ENCODE measurements at regions not wholly inside any gene's neighbourhood (a gene's known extent, or its start where the extent isn't known, plus 50 kb on each side); places are given as distances from the start of the nearest gene placed in this dataset.

DNA sequence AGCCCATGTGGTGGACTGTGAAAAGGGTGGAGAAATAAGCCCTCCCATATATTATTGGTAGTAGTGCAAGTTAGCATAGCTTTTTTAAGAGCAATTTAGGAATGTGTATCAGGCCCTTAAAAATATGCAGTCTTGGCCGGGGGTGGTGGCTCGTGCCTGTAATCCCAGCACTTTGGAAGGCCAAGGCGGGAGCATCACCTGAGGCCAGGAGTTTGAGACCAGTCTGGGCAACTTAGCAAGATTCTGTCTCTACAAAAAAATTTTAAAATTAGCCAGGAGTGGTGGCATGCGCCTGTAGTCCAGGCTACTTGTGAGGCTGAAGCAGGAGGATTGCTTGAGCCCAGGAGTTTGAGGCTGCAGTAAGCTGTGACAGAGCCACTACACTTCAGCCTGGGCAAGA is 64.2 kb upstream of the BCAT1 start:
- CTCF ChIA-PET (ENCODE audit: low intra/inter-chr PET ratio, low total read pairs), result no interaction called here
- H3K27ac ChIP-seq (ENCODE audit: extremely low read length, insufficient read depth, low read length), result no peak overlapping the region
- DNase-seq (ENCODE audit: low spot score) (no peak), FAIRE-seq (no peak), ATAC-seq (no peak)
- no peaks in the 10 kb centered on the region for H3K27me3 ChIP-seq (ENCODE audit: control insufficient read depth in 1 of 2, insufficient read depth in 2 of 2, low read length in 2 of 2)
- no peaks in the 10 kb centered on the region for H3K9me3 ChIP-seq (ENCODE audit: low read length)
- H2AFZ ChIP-seq (ENCODE audit: low read length), result no peak overlapping the region
- TF ChIP-seq, protein P1, sequence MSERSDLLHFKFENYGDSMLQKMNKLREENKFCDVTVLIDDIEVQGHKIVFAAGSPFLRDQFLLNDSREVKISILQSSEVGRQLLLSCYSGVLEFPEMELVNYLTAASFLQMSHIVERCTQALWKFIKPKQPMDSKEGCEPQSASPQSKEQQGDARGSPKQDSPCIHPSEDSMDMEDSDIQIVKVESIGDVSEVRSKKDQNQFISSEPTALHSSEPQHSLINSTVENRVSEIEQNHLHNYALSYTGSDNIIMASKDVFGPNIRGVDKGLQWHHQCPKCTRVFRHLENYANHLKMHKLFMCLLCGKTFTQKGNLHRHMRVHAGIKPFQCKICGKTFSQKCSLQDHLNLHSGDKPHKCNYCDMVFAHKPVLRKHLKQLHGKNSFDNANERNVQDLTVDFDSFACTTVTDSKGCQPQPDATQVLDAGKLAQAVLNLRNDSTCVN (CRISPR knock-in tag; IDR thresholded peaks at IDR 0.05; ENCODE audit: borderline replicate concordance), result no peak
- TF ChIP-seq SMAD9 (CRISPR knock-in tag; IDR thresholded peaks at IDR 0.05) (no peak), SIN3B (IDR thresholded peaks at IDR 0.05; ENCODE audit: low read length) (no peak), STAT5B (CRISPR knock-in tag; IDR thresholded peaks at IDR 0.05) (no peak), NCOA2 (CRISPR knock-in tag; IDR thresholded peaks at IDR 0.05) (no peak)
- no peak overlapping the region for H3K4me2 ChIP-seq (ENCODE audit: low read depth, low read length)
- in situ Hi-C loops (cut with HindIII; ENCODE audit: extremely low pct_ligation_motif_present, low pct_unique_long_range_greater_than_20kb), result no loop called here
- WGBS (ENCODE audit: low lambda C conversion rate), result 27% methylated on average over 4 of the region's 4 CpGs
- H3K4me3 ChIP-seq (replicated peaks in 1 of 3; ENCODE audit: insufficient read depth in 1 of 3, low read depth in 2 of 3, low read length in 3 of 3), result no peak overlapping the region
- H3K79me2 ChIP-seq (ENCODE audit: insufficient read depth, low read length), result no peaks in the 10 kb centered on the region
- H4K20me1 ChIP-seq (ENCODE audit: insufficient read depth, low read length), result no peaks in the 10 kb centered on the region
- H3K4me1 ChIP-seq (ENCODE audit: insufficient read depth, low read length), result no peaks in the 10 kb centered on the region
- H3K36me3 ChIP-seq (replicated peaks in 1 of 2; ENCODE audit: control insufficient read depth in 1 of 2, insufficient read depth in 2 of 2, low read length in 2 of 2), result no peaks in the 10 kb centered on the region
- POLR2A ChIA-PET, result no interaction called here
- intact Hi-C loops (cut with micrococcal nuclease; ENCODE audit: unreplicated experiment), result no loop called here
- no TSS peak for BruUV-seq (replicated peaks)
- H3K9ac ChIP-seq (ENCODE audit: insufficient read depth, low read depth, low read length), result no peak overlapping the region

DNA sequence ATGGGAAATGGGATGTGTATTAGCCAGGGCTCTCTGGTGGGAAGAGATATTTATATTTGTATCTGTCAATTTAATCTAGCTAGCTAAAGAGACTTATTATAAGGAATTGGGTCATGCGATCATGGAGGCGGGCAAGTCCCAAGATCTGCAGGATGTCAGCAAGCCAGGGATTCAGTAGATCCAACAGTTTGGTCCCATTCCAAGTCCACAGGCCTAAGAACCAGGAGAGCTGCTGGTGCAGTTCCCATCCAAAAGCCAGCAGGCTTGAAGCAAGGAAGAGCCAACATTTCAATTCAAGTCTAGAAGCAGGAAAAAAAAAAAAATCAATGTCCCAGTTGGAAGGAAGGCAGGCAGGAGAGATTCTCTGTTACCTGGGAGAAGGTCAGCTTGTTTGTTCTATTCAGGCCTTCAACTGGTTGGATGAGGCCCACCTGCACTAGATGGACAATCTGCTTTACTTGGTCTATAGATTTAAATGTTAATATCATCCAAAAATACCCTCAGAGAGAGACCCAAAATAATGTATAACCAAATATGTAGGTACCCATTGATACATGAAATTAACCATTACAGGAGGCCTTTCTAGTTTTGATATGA is 60.7 kb upstream of the BCAT1 start:
- in situ Hi-C loops (cut with HindIII; ENCODE audit: extremely low pct_ligation_motif_present, low pct_unique_long_range_greater_than_20kb), result no loop called here
- CTCF ChIA-PET (ENCODE audit: low intra/inter-chr PET ratio, low total read pairs), result no interaction called here
- no peak for TF ChIP-seq ZNF570 (CRISPR knock-in tag; IDR thresholded peaks at IDR 0.05; ENCODE audit: borderline replicate concordance)
- no peak for TF ChIP-seq MEF2D (CRISPR knock-in tag; IDR thresholded peaks at IDR 0.05)
- TF ChIP-seq, protein P2, sequence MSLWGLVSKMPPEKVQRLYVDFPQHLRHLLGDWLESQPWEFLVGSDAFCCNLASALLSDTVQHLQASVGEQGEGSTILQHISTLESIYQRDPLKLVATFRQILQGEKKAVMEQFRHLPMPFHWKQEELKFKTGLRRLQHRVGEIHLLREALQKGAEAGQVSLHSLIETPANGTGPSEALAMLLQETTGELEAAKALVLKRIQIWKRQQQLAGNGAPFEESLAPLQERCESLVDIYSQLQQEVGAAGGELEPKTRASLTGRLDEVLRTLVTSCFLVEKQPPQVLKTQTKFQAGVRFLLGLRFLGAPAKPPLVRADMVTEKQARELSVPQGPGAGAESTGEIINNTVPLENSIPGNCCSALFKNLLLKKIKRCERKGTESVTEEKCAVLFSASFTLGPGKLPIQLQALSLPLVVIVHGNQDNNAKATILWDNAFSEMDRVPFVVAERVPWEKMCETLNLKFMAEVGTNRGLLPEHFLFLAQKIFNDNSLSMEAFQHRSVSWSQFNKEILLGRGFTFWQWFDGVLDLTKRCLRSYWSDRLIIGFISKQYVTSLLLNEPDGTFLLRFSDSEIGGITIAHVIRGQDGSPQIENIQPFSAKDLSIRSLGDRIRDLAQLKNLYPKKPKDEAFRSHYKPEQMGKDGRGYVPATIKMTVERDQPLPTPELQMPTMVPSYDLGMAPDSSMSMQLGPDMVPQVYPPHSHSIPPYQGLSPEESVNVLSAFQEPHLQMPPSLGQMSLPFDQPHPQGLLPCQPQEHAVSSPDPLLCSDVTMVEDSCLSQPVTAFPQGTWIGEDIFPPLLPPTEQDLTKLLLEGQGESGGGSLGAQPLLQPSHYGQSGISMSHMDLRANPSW (CRISPR knock-in tag; IDR thresholded peaks at IDR 0.05; ENCODE audit: borderline replicate concordance), result no peak
- no peak for TF ChIP-seq HNF1B (CRISPR knock-in tag; IDR thresholded peaks at IDR 0.05)
- TF ChIP-seq RBAK (CRISPR knock-in tag; IDR thresholded peaks at IDR 0.05), result no peak
- no peak for TF ChIP-seq MAZ (IDR thresholded peaks at IDR 0.05; ENCODE audit: borderline replicate concordance, low read depth, low read length)
- TF ChIP-seq MAZ (CRISPR knock-in tag; IDR thresholded peaks at IDR 0.05; ENCODE audit: low read depth), result no peak
- no peak for TF ChIP-seq NFIC (IDR thresholded peaks at IDR 0.05; ENCODE audit: low read length)
- TF ChIP-seq SIX4 (CRISPR knock-in tag; IDR thresholded peaks at IDR 0.05), result no peak
- no peak for TF ChIP-seq MTF1 (CRISPR knock-in tag; IDR thresholded peaks at IDR 0.05)

More for the DNA sequence above, 60.7 kb upstream of the BCAT1 start:
- intact Hi-C loops (cut with micrococcal nuclease; ENCODE audit: unreplicated experiment), result no loop called here
- H3K27ac ChIP-seq (ENCODE audit: extremely low read length, insufficient read depth, low read length), result no peak overlapping the region
- no peaks in the 10 kb centered on the region for H3K27me3 ChIP-seq (ENCODE audit: control insufficient read depth in 1 of 2, insufficient read depth in 2 of 2, low read length in 2 of 2)
- no peak overlapping the region for H3K4me2 ChIP-seq (ENCODE audit: low read depth, low read length)
- no peaks in the 10 kb centered on the region for H3K36me3 ChIP-seq (replicated peaks in 1 of 2; ENCODE audit: control insufficient read depth in 1 of 2, insufficient read depth in 2 of 2, low read length in 2 of 2)
- no peak overlapping the region for H2AFZ ChIP-seq (ENCODE audit: low read length)
- POLR2A ChIA-PET, result no interaction called here
- ATAC-seq (no peak), DNase-seq (ENCODE audit: low spot score) (no peak), FAIRE-seq (no peak)
- H3K4me3 ChIP-seq (replicated peaks in 1 of 3; ENCODE audit: insufficient read depth in 1 of 3, low read depth in 2 of 3, low read length in 3 of 3), result no peak overlapping the region
- 73% methylated on average over 2 of the region's 2 CpGs for WGBS (ENCODE audit: low lambda C conversion rate)
- no peaks in the 10 kb centered on the region for H4K20me1 ChIP-seq (ENCODE audit: insufficient read depth, low read length)
- no peaks in the 10 kb centered on the region for H3K79me2 ChIP-seq (ENCODE audit: insufficient read depth, low read length)
- no peaks in the 10 kb centered on the region for H3K4me1 ChIP-seq (ENCODE audit: insufficient read depth, low read length)
- no TSS peak for BruUV-seq (replicated peaks)
- no peak overlapping the region for H3K9ac ChIP-seq (ENCODE audit: insufficient read depth, low read depth, low read length)
- no peaks in the 10 kb centered on the region for H3K9me3 ChIP-seq (ENCODE audit: low read length)

Measured in HepG2 (cell line).